DND-41 (cell line): ENCODE measurements at regions not wholly inside any gene's neighbourhood (a gene's known extent, or its start where the extent isn't known, plus 50 kb on each side); places are given as distances from the start of the nearest gene placed in this dataset.

ENCODE experiments used
- ATAC-seq: fragments of 200-7000 bp; cut with Tn5 transposase; 3 replicates; pipeline ENCODE4 v1.9.1; 2021; ENCODE audit warnings: low read depth; ENCODE audit not compliant: insufficient read depth
- DNase-seq: peaks from one replicate; pipeline ENCODE4 v3.0.0-alpha.2; 2020
- H2AFZ ChIP-seq: 2 replicates; pipeline ENCODE4 v1.6.0; 2012; ENCODE audit warnings: low read depth, low read length
- H3K27ac ChIP-seq: 2 replicates; pipeline ENCODE4 v1.5.1; 2012; ENCODE audit warnings: low read length, inconsistent platforms
- H3K27me3 ChIP-seq: fragments of 200-600 bp; sonication (generic); 2 replicates; pipeline ENCODE4 v1.6.0; 2012; ENCODE audit warnings: low read length, mild to moderate bottlenecking, inconsistent platforms; ENCODE audit not compliant: insufficient read depth, poor library complexity
- H3K36me3 ChIP-seq: 2 replicates; pipeline ENCODE4 v1.5.1; 2012; ENCODE audit warnings: low read length, inconsistent platforms; ENCODE audit not compliant: insufficient read depth
- H3K4me1 ChIP-seq: 2 replicates; pipeline ENCODE4 v1.5.1; 2012; ENCODE audit warnings: mild to moderate bottlenecking, low read length; ENCODE audit not compliant: insufficient read depth
- H3K4me2 ChIP-seq: 2 replicates; pipeline ENCODE4 v1.6.0; 2012; ENCODE audit warnings: mild to moderate bottlenecking, moderate library complexity, low read length, inconsistent platforms; ENCODE audit not compliant: insufficient read depth
- H3K4me3 ChIP-seq, 2 experiments: fragments of 200-600 bp in 1 of 2; shearing (Covaris generic) in 1 of 2; 2 replicates each; pipeline ENCODE4 v1.5.1; 2012 to 2016; ENCODE audit warnings: inconsistent platforms in 2 of 2, low read length in 2 of 2, mild to moderate bottlenecking in 2 of 2, low read depth in 1 of 2, moderate library complexity in 1 of 2
- H3K79me2 ChIP-seq: 2 replicates; pipeline ENCODE4 v1.6.0; 2012; ENCODE audit warnings: low read length, inconsistent platforms; ENCODE audit not compliant: insufficient read depth
- H3K9ac ChIP-seq: 2 replicates; pipeline ENCODE4 v1.6.0; 2012; ENCODE audit warnings: low read depth, mild to moderate bottlenecking, inconsistent platforms, low read length, moderate library complexity
- H3K9me3 ChIP-seq: 2 replicates; pipeline ENCODE4 v1.5.1; 2012; ENCODE audit warnings: low read length, moderate library complexity, mild to moderate bottlenecking, inconsistent platforms; ENCODE audit not compliant: insufficient read depth, severe bottlenecking
- H4K20me1 ChIP-seq: 2 replicates; pipeline ENCODE4 v1.6.0; 2012; ENCODE audit warnings: low read length; ENCODE audit not compliant: insufficient read depth
- EZH2 ChIP-seq: IDR thresholded peaks from 3 replicates; pipeline ENCODE4 v1.6.1; 2012; ENCODE audit warnings: borderline replicate concordance, low read depth, mild to moderate bottlenecking, moderate library complexity, low read length, inconsistent platforms; ENCODE audit not compliant: severe bottlenecking
- TF ChIP-seq, protein P1 (sequence below): IDR thresholded peaks from 2 replicates; pipeline ENCODE4 v1.5.1; 2012; ENCODE audit warnings: borderline replicate concordance, low read length, moderate library complexity, mild to moderate bottlenecking; ENCODE audit not compliant: poor library complexity, severe bottlenecking; ENCODE audit errors: extremely low read depth

DNA sequence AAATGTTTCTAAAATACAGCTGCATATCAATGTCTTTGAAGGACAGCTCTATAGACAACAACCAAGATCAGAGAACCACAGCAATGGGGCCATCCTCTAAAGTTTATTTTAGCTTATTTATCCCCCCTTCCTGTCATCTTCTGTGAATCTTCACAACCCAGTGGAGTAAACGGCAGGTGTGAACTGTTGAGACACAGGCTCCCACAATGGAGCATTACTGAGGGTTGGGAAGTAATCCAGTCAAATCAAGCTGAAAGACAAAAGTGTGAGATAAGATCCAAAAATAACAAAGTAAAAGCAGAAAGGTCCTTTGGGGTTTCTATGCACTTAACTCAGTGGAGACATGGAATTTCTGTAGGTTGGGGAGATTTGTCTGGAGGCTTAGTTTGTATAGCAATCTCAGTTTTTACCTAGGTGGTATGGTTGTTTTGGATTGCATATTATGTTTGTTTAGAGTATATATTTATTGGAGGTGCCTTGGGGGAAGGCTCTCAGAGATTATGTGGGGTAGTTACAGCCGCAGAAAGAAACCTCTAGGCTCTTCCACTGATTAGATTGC lies 286.9 kb upstream of the ADGRL2 start:
- Histone ChIP-seq H3K27ac (no peak overlapping the region), H3K4me2 (no peak overlapping the region), H3K36me3 (no peaks in the 10 kb centered on the region), H2AFZ (no peak overlapping the region), H3K4me1 (no peaks in the 10 kb centered on the region), H3K4me3 (no peak overlapping the region), H3K9me3 (no peaks in the 10 kb centered on the region), H4K20me1 (no peaks in the 10 kb centered on the region), H3K27me3 (no peaks in the 10 kb centered on the region), H3K79me2 (no peaks in the 10 kb centered on the region), H3K9ac (no peak overlapping the region)
- TF ChIP-seq, protein P1, sequence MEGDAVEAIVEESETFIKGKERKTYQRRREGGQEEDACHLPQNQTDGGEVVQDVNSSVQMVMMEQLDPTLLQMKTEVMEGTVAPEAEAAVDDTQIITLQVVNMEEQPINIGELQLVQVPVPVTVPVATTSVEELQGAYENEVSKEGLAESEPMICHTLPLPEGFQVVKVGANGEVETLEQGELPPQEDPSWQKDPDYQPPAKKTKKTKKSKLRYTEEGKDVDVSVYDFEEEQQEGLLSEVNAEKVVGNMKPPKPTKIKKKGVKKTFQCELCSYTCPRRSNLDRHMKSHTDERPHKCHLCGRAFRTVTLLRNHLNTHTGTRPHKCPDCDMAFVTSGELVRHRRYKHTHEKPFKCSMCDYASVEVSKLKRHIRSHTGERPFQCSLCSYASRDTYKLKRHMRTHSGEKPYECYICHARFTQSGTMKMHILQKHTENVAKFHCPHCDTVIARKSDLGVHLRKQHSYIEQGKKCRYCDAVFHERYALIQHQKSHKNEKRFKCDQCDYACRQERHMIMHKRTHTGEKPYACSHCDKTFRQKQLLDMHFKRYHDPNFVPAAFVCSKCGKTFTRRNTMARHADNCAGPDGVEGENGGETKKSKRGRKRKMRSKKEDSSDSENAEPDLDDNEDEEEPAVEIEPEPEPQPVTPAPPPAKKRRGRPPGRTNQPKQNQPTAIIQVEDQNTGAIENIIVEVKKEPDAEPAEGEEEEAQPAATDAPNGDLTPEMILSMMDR, result no peak
- TF ChIP-seq EZH2, result no peak
- no peak for DNase-seq
- ATAC-seq, result no peak

DNA sequence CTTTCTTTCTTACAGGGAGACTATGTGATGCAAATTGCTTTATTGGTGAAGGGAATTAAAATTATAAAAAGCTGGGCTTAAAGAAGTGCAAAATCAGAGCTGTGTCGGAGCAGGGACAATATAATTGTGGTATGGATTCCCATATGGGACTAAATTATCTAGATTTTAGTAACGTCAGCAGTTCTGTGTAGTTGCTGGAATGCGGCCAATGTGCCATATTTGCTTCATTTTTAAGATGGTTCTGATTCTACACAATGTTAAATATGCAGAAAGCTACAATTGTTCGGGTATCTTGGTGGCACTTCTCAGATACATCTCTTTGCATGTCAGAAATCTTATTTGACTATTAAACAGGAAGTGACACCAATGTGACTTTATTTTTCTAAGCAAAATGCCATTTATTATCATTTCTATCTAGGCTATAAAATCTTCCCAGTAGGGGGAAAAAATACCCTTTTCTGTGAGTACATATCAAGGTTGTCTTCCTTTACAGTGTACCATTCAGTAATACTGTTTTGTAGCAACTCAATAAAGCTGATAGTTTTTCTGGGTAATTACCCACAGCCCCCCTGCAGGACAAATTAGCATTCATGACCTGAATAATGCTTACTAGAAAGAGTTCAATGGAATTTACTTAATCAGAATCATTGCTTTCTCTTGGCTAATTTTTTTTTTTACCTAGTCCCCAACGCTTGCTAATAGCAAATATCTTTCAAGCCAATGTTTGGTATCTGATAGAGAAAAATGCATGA lies 288.3 kb upstream of the ADGRL2 start:
- DNase-seq, result no peak
- Histone ChIP-seq H3K4me2 (no peak overlapping the region), H3K36me3 (no peaks in the 10 kb centered on the region), H3K4me3 (no peak overlapping the region), H3K9me3 (no peaks in the 10 kb centered on the region), H2AFZ (no peak overlapping the region), H3K27me3 (no peaks in the 10 kb centered on the region), H3K4me1 (no peaks in the 10 kb centered on the region), H4K20me1 (no peaks in the 10 kb centered on the region), H3K79me2 (no peaks in the 10 kb centered on the region), H3K27ac (no peak overlapping the region), H3K9ac (no peak overlapping the region)
- TF ChIP-seq, protein P1, result no peak
- no peak for TF ChIP-seq EZH2
- no peak for ATAC-seq

DNA sequence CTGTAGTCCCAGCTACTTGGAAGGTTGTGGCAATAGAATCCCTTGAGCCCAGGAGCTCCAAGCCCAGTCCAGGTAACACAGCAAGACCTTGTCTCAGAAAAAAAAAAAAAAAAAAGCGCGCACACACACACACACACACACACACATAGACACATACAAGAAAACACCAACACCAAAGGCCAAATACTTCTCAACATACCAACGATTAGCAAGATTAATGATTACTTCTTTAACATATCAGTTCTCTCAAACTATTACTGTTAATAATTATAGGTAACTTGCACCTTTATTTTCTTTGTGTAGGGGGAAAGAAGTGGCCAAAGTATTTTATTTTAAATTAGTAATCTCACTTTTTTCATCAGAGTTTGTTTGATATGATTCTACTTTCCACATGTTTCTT lies 289.5 kb upstream of the ADGRL2 start:
- no peak for ATAC-seq
- no peak overlapping the region for H3K4me2 ChIP-seq
- no peaks in the 10 kb centered on the region for H3K36me3 ChIP-seq
- no peak overlapping the region for H3K9ac ChIP-seq
- H3K4me1 ChIP-seq, result no peaks in the 10 kb centered on the region
- no peak overlapping the region for H3K4me3 ChIP-seq
- H4K20me1 ChIP-seq, result no peaks in the 10 kb centered on the region
- no peak for TF ChIP-seq EZH2
- TF ChIP-seq, protein P1, result no peak
- H2AFZ ChIP-seq, result no peak overlapping the region
- no peak overlapping the region for H3K27ac ChIP-seq
- no peaks in the 10 kb centered on the region for H3K79me2 ChIP-seq
- no peaks in the 10 kb centered on the region for H3K9me3 ChIP-seq
- no peaks in the 10 kb centered on the region for H3K27me3 ChIP-seq
- no peak for DNase-seq
